ENCODE measurements at regions not wholly inside any gene's neighbourhood (a gene's known extent, or its start where the extent isn't known, plus 50 kb on each side); places are given as distances from the start of the nearest gene placed in this dataset.

- no peak for DNase-seq
These were observed 311.2 kb downstream of the AACS start for GRCh38 chr12:125376422-125376821.

GRCh38 chr12:125377093-125377492 is 311.9 kb downstream of the AACS start:
- DNase-seq, result no peak

GRCh38 chr12:125381373-125381772 is 316.1 kb downstream of the AACS start:
- DNase-seq, result no peak

- DNase-seq, result no peak
These were observed 317.7 kb downstream of the AACS start for GRCh38 chr12:125382926-125383325.

- no peak for DNase-seq
These were observed 321.4 kb downstream of the AACS start for GRCh38 chr12:125386652-125387051.

GRCh38 chr12:125387206-125387605 is 322.0 kb downstream of the AACS start:
- no peak for DNase-seq

- DNase-seq, result no peak
These were observed 323.9 kb downstream of the AACS start for GRCh38 chr12:125389061-125389697.

- no peak for DNase-seq
These were observed 328.3 kb downstream of the AACS start for GRCh38 chr12:125393569-125393968.

- DNase-seq, result no peak
These were observed 330.5 kb downstream of the AACS start for GRCh38 chr12:125395583-125396215.

GRCh38 chr12:125399489-125399888 is 334.3 kb downstream of the AACS start:
- no peak for DNase-seq

GRCh38 chr12:125402874-125403789 is 337.9 kb downstream of the AACS start:
- no peak for DNase-seq

GRCh38 chr12:125403843-125404242 is 338.6 kb downstream of the AACS start:
- DNase-seq, result no peak

GRCh38 chr12:125406131-125406530 is 340.9 kb downstream of the AACS start:
- DNase-seq, result no peak

- DNase-seq, result no peak
These were observed 343.5 kb downstream of the AACS start for GRCh38 chr12:125408718-125409117.

GRCh38 chr12:125412506-125412905 is 347.3 kb downstream of the AACS start:
- no peak for DNase-seq

- no peak for DNase-seq
These were observed 352.2 kb downstream of the AACS start for GRCh38 chr12:125417446-125417845.

GRCh38 chr12:125418902-125419564 is 353.8 kb downstream of the AACS start:
- no peak for DNase-seq

GRCh38 chr12:125424909-125425308 is 359.7 kb downstream of the AACS start:
- DNase-seq, result no peak

- DNase-seq, result no peak
These were observed 366.3 kb downstream of the AACS start for GRCh38 chr12:125431516-125431915.

- no peak for DNase-seq
These were observed 368.9 kb downstream of the AACS start for GRCh38 chr12:125434131-125434530.

GRCh38 chr12:125434936-125435443 is 369.8 kb downstream of the AACS start:
- DNase-seq, result no peak

GRCh38 chr12:125435871-125436270 is 370.6 kb downstream of the AACS start:
- no peak for DNase-seq

- DNase-seq, result no peak
These were observed 371.5 kb downstream of the AACS start for GRCh38 chr12:125436686-125437085.

All from DMS79 (cell line).